ENCODE measurements at regions not wholly inside any gene's neighbourhood (a gene's known extent, or its start where the extent isn't known, plus 50 kb on each side); places are given as distances from the start of the nearest gene placed in this dataset.

- H3K4me3 ChIP-seq (ENCODE audit: control insufficient read depth, low read depth, low read length), result no peak overlapping the region
- no peak for DNase-seq (ENCODE audit: low read depth)
- no peak for TF ChIP-seq CTCF (conservative IDR thresholded peaks at IDR 0.05; ENCODE audit: control insufficient read depth, insufficient read depth, low read depth, low read length)
These were observed 117.5 kb upstream of the SLC14A2 start for GRCh38 chr18:45497595-45498286.

GRCh38 chr18:45498287-45498658 is 117.0 kb upstream of the SLC14A2 start:
- no peak for DNase-seq (ENCODE audit: low read depth)
- TF ChIP-seq CTCF (conservative IDR thresholded peaks at IDR 0.05; ENCODE audit: control insufficient read depth, insufficient read depth, low read depth, low read length), result no peak
- no peak overlapping the region for H3K4me3 ChIP-seq (ENCODE audit: control insufficient read depth, low read depth, low read length)

GRCh38 chr18:45503990-45504389 is 111.3 kb upstream of the SLC14A2 start:
- H3K4me3 ChIP-seq (ENCODE audit: control insufficient read depth, low read depth, low read length), result no peak overlapping the region
- TF ChIP-seq CTCF (conservative IDR thresholded peaks at IDR 0.05; ENCODE audit: control insufficient read depth, insufficient read depth, low read depth, low read length), result no peak
- no peak for DNase-seq (ENCODE audit: low read depth)

GRCh38 chr18:45505497-45506206 is 109.6 kb upstream of the SLC14A2 start:
- no peak overlapping the region for H3K4me3 ChIP-seq (ENCODE audit: control insufficient read depth, low read depth, low read length)
- no peak for TF ChIP-seq CTCF (conservative IDR thresholded peaks at IDR 0.05; ENCODE audit: control insufficient read depth, insufficient read depth, low read depth, low read length)
- peak; percentile 85 for DNase-seq (ENCODE audit: low read depth)

- TF ChIP-seq CTCF (conservative IDR thresholded peaks at IDR 0.05; ENCODE audit: control insufficient read depth, insufficient read depth, low read depth, low read length), result no peak
- DNase-seq (ENCODE audit: low read depth), result no peak
- no peak overlapping the region for H3K4me3 ChIP-seq (ENCODE audit: control insufficient read depth, low read depth, low read length)
These were observed 108.3 kb upstream of the SLC14A2 start for GRCh38 chr18:45506951-45507350.

- no peak for DNase-seq (ENCODE audit: low read depth)
- TF ChIP-seq CTCF (conservative IDR thresholded peaks at IDR 0.05; ENCODE audit: control insufficient read depth, insufficient read depth, low read depth, low read length), result no peak
- no peak overlapping the region for H3K4me3 ChIP-seq (ENCODE audit: control insufficient read depth, low read depth, low read length)
These were observed 105.7 kb upstream of the SLC14A2 start for GRCh38 chr18:45509535-45509934.
